ENCODE measurements at regions not wholly inside any gene's neighbourhood (a gene's known extent, or its start where the extent isn't known, plus 50 kb on each side); places are given as distances from the start of the nearest gene placed in this dataset.

- Mint-ChIP-seq H3K27me3 (peaks cover 4% of the 10 kb centered on the region), H3K4me1 (no peaks in the 10 kb centered on the region), H3K36me3 (no peaks in the 10 kb centered on the region), H3K4me3 (no peak overlapping the region), H3K9me3 (no peaks in the 10 kb centered on the region), H3K27ac (no peak overlapping the region)
- DNase-seq (ENCODE audit: low spot score in 2 of 2) (no peak), ATAC-seq (ENCODE audit: low read depth) (no peak)
Observed at GRCh38 chr6:43896329-43897255, 126.6 kb downstream of the VEGFA start.

DNA sequence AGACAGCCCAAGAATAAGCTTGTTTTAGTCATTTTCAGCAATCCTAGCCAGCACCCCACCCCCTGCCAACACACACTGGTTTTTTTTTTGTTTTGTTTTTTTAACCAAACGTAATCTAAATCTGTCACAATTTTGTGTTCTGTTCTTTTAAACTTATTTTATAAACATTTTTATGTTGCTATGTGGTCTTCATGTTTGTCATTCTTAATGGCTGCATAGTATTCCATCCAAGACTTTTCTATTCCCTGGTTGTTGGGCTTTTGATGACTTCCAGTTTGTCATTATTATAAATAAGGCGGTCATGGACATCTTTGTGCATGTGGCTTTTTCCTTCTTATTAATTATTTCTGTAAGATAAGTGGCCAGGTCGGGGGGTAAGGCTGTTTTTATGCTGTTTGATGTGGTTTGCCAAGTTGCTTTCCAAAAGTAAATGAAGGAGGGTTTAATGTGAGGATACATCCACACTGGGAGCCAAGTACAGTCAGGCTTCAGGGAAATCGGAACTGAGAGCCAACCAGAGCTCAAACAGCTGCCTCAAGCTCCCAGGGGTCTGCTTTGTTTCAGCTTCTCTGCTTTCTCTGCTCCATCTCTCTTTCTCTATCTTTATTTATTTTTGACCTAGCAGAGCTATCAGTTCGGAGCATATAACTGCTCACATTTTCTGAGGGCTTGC, 125.8 kb downstream of the VEGFA start:
- Mint-ChIP-seq H3K9me3 (no peaks in the 10 kb centered on the region), H3K27me3 (peaks cover 9% of the 10 kb centered on the region), H3K4me3 (no peak overlapping the region), H3K4me1 (peaks cover 4% of the 10 kb centered on the region), H3K27ac (no peak overlapping the region), H3K36me3 (no peaks in the 10 kb centered on the region)
- DNase-seq (ENCODE audit: low spot score in 2 of 2) (no peak), ATAC-seq (ENCODE audit: low read depth) (no peak)

GRCh38 chr6:43893073-43893472, 123.1 kb downstream of the VEGFA start:
- H3K27ac Mint-ChIP-seq = no peak overlapping the region
- peaks cover 11% of the 10 kb centered on the region for H3K27me3 Mint-ChIP-seq
- H3K36me3 Mint-ChIP-seq = no peaks in the 10 kb centered on the region
- H3K4me3 Mint-ChIP-seq = no peak overlapping the region
- DNase-seq (ENCODE audit: low spot score in 2 of 2) (no peak), ATAC-seq (ENCODE audit: low read depth) (no peak)
- H3K9me3 Mint-ChIP-seq = no peaks in the 10 kb centered on the region
- H3K4me1 Mint-ChIP-seq = peaks cover 4% of the 10 kb centered on the region

DNA sequence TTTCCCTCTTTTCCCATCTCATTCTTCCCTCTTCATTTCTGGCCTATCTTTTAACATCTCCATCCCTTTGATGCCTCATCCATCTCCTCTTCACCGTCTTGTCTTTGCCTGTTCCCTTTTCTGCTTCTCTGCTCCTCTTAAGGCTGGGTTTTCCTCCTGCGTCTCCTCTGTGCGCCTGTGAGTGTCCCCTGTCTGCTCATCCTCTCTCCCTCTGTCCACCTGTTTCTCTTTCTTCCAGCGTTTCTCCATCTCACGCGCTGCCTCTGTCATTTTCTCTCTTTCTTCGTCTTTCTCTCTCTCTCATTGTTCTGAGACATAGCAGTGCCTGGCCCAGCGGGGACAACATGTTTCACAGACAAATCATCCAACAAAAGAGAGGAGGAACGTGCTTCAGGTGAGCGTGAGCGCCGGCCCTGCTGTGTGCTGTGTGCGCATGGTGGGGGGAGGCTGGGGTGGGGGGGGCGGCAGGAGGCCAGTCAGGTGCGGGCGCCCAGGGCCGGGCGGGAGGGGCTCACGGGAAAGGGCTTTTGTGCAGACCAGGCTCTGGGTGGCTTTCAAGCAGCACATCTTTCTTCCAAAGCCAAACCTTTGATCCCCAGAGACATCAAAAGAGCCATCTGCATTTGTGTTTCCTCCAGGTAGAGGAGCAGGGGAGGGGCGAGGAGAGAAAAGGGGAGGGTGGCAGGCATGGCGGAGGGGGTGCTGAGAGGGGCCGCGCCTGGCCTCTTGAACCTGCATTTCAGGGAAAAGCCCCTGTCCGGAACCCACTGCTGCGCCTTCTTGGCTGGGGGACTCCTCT, 121.3 kb downstream of the VEGFA start:
- Mint-ChIP-seq H3K27me3 (peaks cover 12% of the 10 kb centered on the region), H3K27ac (no peak overlapping the region), H3K4me3 (no peak overlapping the region), H3K4me1 (peaks cover 4% of the 10 kb centered on the region), H3K36me3 (no peaks in the 10 kb centered on the region), H3K9me3 (no peaks in the 10 kb centered on the region)
- DNase-seq (ENCODE audit: low spot score in 2 of 2) = no peak
- ATAC-seq (ENCODE audit: low read depth) = no peak

DNA sequence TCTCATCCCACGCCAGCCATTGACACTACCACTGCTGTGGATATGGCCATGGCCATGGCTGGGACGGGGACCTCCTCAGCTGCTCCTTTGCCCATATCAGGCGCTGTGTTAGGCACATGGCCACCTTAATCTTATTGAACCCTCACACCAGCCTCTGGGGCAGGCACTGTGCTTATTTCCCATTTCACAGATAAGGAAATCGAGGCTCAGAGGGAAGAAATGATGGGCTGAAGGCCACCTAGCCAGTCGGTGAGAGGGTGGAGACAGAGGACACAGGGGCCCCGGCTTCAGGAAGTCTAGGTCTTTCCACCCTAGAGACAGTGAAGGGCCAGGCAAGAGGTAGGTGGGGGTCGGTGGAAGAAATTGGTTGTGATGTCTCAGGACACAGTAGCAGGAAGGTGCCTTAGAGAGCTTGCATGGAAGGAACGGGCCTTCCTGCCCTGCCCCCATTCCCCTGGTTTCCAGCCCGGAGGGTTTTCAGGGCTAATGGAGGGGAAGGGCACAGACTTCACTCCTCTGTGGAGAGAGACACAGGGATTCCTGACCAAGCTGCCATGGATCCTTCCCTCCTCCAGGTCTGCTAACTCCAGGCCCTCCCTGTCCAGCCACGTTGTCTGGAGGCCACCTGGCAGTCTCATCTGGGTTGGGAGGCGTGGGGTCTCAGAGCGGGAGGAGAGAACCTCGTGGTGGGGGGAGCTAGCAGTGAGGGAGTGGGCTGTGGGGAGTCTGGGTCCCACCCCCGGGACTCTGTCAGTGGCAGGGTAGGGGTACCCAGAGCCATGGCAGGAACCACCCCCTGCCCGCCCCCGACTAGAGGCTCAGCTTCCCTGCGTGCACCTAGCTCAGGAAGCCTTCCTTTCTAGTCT, 120.4 kb downstream of the VEGFA start:
- peaks cover 12% of the 10 kb centered on the region for H3K27me3 Mint-ChIP-seq
- no peak overlapping the region for H3K27ac Mint-ChIP-seq
- H3K4me3 Mint-ChIP-seq = no peak overlapping the region
- no peak for DNase-seq (ENCODE audit: low spot score in 2 of 2)
- peaks cover 4% of the 10 kb centered on the region for H3K4me1 Mint-ChIP-seq
- H3K36me3 Mint-ChIP-seq = no peaks in the 10 kb centered on the region
- H3K9me3 Mint-ChIP-seq = no peaks in the 10 kb centered on the region
- ATAC-seq (ENCODE audit: low read depth) = no peak

- DNase-seq (ENCODE audit: low spot score in 2 of 2) (no peak), ATAC-seq (ENCODE audit: low read depth) (no peak)
- no peaks in the 10 kb centered on the region for H3K9me3 Mint-ChIP-seq
- H3K27ac Mint-ChIP-seq = no peak overlapping the region
- H3K4me3 Mint-ChIP-seq = no peak overlapping the region
- H3K4me1 Mint-ChIP-seq = peaks cover 4% of the 10 kb centered on the region
- peaks cover 11% of the 10 kb centered on the region for H3K27me3 Mint-ChIP-seq
- H3K36me3 Mint-ChIP-seq = no peaks in the 10 kb centered on the region
Observed at GRCh38 chr6:43887906-43888683, 118.1 kb downstream of the VEGFA start.

DNA sequence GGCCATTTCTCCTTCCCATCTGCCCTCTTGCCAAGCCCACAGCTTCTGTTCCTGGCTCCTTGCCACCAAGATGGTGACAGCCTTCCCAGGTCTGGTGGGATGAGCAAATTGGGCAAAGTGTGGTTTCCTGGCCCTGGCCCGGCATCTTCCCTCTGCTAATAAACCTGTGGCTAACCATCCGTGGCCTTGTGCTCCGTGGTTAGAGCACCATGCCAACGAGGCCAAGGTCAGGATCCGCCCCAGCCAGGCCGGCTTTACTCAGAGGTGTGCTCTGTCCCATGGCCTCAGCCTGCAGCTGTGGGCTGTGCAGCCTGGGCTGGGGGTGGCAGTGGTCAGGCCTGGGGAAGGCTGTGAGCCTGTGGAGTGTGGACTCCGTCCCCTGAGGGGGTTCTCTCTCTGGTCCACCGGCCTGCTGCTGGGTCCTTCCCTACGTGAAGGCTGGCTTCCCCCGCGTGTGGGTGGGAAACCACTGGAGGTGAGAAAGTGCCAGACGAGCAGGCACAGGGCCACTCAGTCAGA, 117.4 kb downstream of the VEGFA start:
- DNase-seq (ENCODE audit: low spot score in 2 of 2) = no peak
- ATAC-seq (ENCODE audit: low read depth) = no peak

GRCh38 chr6:43886717-43887339, 116.8 kb downstream of the VEGFA start:
- Mint-ChIP-seq H3K27me3 (peaks cover 11% of the 10 kb centered on the region), H3K27ac (no peak overlapping the region), H3K9me3 (peaks cover 3% of the 10 kb centered on the region), H3K36me3 (no peaks in the 10 kb centered on the region), H3K4me1 (peaks cover 4% of the 10 kb centered on the region), H3K4me3 (no peak overlapping the region)
- no peak for DNase-seq (ENCODE audit: low spot score in 2 of 2)
- ATAC-seq (ENCODE audit: low read depth) = no peak

More for the DNA sequence above, 117.4 kb downstream of the VEGFA start:
- Mint-ChIP-seq H3K4me3 (no peak overlapping the region), H3K27me3 (peaks cover 11% of the 10 kb centered on the region), H3K4me1 (peaks cover 4% of the 10 kb centered on the region), H3K36me3 (no peaks in the 10 kb centered on the region), H3K9me3 (peaks cover 3% of the 10 kb centered on the region), H3K27ac (no peak overlapping the region)

- Mint-ChIP-seq H3K27me3 (peaks cover 9% of the 10 kb centered on the region), H3K4me1 (peaks cover 2% of the 10 kb centered on the region), H3K27ac (no peak overlapping the region)
Observed at GRCh38 chr6:43886067-43886461, 116.1 kb downstream of the VEGFA start.

GRCh38 chr6:43885399-43886066, 115.5 kb downstream of the VEGFA start:
- Mint-ChIP-seq H3K4me1 (no peaks in the 10 kb centered on the region), H3K36me3 (no peaks in the 10 kb centered on the region), H3K9me3 (peaks cover 3% of the 10 kb centered on the region), H3K27me3 (peaks cover 8% of the 10 kb centered on the region), H3K4me3 (no peak overlapping the region), H3K27ac (no peak overlapping the region)
- DNase-seq (ENCODE audit: low spot score in 2 of 2) (no peak), ATAC-seq (ENCODE audit: low read depth) (no peak)

More at GRCh38 chr6:43886067-43886461, 116.1 kb downstream of the VEGFA start:
- ATAC-seq (ENCODE audit: low read depth) (no peak), DNase-seq (ENCODE audit: low spot score in 2 of 2) (no peak)
- H3K4me3 Mint-ChIP-seq = no peak overlapping the region
- peaks cover 3% of the 10 kb centered on the region for H3K9me3 Mint-ChIP-seq
- H3K36me3 Mint-ChIP-seq = no peaks in the 10 kb centered on the region

GRCh38 chr6:43884652-43885022, 114.6 kb downstream of the VEGFA start:
- Mint-ChIP-seq H3K4me1 (no peaks in the 10 kb centered on the region), H3K27me3 (peaks cover 5% of the 10 kb centered on the region), H3K36me3 (no peaks in the 10 kb centered on the region), H3K4me3 (no peak overlapping the region), H3K9me3 (peaks cover 3% of the 10 kb centered on the region), H3K27ac (no peak overlapping the region)
- no peak for DNase-seq (ENCODE audit: low spot score in 2 of 2)
- no peak for ATAC-seq (ENCODE audit: low read depth)

Data from memory B cell (primary cell).